ENCODE measurements at regions not wholly inside any gene's neighbourhood (a gene's known extent, or its start where the extent isn't known, plus 50 kb on each side); places are given as distances from the start of the nearest gene placed in this dataset.
A peak's percentile ranks its signal among the peaks of the same experiment; 100 is the strongest.

DNA sequence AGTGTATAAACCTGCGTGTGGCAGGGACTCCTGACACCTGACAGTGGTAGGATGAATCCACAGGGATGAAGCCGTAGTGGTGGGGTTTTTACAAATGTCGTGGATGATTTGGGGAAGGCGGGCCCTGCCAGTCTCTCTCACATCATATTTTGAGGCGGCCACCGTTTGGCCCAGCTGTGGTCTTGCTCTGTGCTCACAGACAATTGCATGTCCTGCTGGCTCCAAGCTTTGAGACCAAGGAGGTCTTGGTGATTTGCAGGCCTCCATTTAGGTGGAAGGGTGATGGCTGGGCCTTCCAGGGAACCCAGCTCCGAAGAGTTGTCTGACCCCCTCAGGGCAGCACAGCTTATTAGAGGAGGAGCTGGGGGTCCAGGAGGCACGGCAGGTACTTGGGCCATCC lies 151.1 kb upstream of the SHH start:
- H3K4me3 ChIP-seq (replicated peaks in 1 of 2; ENCODE audit: low read depth in 2 of 2, low read length in 2 of 2), result no peak overlapping the region
- DNase-seq (ENCODE audit: low read depth in 2 of 2), result no peak
- TF ChIP-seq, protein P1, sequence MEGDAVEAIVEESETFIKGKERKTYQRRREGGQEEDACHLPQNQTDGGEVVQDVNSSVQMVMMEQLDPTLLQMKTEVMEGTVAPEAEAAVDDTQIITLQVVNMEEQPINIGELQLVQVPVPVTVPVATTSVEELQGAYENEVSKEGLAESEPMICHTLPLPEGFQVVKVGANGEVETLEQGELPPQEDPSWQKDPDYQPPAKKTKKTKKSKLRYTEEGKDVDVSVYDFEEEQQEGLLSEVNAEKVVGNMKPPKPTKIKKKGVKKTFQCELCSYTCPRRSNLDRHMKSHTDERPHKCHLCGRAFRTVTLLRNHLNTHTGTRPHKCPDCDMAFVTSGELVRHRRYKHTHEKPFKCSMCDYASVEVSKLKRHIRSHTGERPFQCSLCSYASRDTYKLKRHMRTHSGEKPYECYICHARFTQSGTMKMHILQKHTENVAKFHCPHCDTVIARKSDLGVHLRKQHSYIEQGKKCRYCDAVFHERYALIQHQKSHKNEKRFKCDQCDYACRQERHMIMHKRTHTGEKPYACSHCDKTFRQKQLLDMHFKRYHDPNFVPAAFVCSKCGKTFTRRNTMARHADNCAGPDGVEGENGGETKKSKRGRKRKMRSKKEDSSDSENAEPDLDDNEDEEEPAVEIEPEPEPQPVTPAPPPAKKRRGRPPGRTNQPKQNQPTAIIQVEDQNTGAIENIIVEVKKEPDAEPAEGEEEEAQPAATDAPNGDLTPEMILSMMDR (IDR thresholded peaks at IDR 0.05; ENCODE audit: low read depth, low read length), result no peak

DNA sequence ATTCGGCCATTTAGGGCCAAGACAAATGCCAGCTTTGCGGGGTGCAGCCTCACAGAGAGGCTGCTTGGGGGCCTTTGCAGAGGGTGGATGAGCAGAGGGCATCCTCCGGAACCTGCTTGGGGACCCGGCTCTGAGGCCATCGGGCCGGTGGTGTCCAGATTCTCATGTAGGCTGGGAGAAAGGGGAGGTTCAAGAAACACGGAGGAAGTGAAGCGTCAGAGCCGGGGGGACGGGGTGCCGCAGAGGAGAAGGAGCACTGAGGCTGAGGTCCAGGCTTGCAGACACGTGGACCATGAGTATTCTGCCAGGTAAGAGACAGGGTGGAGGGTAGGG lies 150.7 kb upstream of the SHH start:
- TF ChIP-seq, protein P1 (IDR thresholded peaks at IDR 0.05; ENCODE audit: low read depth, low read length), result no peak
- no peak overlapping the region for H3K4me3 ChIP-seq (replicated peaks in 1 of 2; ENCODE audit: low read depth in 2 of 2, low read length in 2 of 2)
- DNase-seq (ENCODE audit: low read depth in 2 of 2), result no peak

DNA sequence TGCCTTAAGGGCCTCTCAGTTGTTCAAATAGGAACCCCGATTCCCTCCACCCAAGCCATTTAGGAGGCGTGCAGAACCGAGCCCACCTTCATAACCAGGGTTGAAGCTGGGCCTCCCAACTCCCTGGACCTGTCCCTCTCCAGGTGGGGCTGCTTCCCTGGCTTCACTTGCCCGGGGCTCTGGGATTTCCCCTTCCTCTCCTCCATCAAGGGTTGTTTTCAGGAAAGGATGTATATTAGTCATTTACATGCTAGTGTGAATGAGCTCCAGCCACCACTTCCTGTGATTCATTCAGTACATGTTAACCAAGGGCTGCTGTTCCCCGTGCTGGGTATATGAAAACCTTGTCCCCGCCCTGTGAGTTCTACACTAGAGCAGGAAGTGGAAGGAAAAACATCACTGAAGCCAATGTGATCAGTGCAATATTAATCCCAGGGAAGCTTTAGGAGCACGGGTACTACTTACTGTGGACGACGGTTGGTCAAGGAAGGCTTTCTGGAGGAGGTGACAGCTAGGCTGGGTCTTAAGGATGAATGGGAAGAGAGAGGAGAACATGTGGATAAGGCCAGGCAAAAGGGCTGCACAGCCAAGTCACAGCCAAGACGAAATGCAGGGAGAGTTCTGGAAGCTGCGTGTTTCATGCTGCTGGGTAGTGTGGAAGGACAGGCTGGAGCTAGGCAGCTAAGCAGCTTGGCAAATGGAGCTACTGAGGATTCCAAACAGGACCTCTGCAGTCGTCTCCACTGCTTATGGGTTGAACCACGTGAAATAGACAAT lies 150.1 kb upstream of the SHH start:
- H3K4me3 ChIP-seq (replicated peaks in 1 of 2; ENCODE audit: low read depth in 2 of 2, low read length in 2 of 2), result no peak overlapping the region
- DNase-seq (ENCODE audit: low read depth in 2 of 2), result peak; percentile 51 to 52
- TF ChIP-seq, protein P1 (IDR thresholded peaks at IDR 0.05; ENCODE audit: low read depth, low read length), result no peak

DNA sequence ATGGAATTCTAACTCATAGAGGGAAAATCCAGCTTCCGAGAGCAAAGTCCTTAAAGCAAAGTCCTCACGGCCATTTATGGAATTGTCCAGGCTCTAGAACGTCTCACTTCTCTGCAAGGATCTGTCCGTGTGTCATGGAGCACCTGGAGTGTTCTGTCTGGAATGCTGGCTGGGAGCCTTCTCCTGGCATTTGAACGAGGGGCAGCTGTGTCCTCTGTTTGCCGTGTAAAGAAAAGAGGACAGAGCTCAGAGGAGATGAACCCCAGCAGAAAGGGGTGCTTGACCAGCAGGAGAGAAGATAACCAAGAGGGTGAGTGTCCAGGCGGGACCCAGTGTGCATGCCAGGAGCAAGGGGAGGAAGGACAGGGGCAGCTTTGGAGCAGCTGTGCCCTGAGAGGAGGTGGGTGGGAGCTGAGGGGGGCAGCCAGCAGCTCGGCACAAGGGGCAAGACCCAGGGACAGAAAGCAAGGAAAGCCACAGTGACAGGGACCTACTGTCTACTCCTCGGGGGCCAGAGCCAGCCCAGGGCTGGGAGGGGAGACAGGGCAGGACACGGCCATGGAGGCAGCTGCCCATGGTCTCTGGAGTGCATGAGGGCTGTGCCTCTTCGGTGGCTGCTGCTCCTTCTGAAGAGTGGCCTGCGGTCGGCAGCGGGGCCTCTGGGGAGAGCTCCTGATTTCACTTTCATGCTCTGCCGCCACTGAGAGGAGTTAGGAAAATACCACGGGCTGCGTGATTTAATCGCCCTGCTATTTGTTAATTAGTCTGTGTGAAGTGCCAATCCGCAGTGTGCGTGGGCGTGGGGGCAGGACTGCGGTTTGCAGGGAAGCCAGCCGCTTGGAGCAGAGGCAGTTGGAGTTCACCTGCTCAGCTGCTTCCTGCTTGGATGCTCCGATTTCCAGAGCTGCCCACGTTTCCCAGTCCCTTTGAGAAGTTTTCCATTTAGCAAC lies 149.3 kb upstream of the SHH start:
- DNase-seq (ENCODE audit: low read depth in 2 of 2), result peak in 1 of 2 donors; percentile 66
- H3K4me3 ChIP-seq (replicated peaks in 1 of 2; ENCODE audit: low read depth in 2 of 2, low read length in 2 of 2), result no peak overlapping the region
- TF ChIP-seq, protein P1 (IDR thresholded peaks at IDR 0.05; ENCODE audit: low read depth, low read length), result no peak

DNA sequence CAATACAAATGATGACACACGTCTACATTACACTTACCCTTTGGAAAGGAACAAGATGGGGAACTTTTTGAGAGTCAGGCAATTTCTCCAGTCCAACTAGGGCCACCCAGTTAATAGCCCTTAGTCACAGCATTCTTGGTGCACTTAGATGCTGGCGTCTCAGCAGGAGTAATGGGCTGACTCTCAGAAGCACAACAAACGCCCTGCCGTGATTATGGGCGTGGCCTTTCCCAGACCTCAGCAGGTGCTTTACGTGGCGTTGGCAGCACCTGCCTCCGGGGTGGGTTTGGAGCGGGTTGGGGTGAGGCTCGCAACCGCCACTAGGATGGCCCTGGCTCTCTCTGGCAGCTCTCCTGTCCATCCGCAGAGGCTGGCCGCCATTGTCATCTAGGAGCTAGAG lies 147.6 kb upstream of the SHH start:
- TF ChIP-seq, protein P1 (IDR thresholded peaks at IDR 0.05; ENCODE audit: low read depth, low read length), result no peak
- no peak for DNase-seq (ENCODE audit: low read depth in 2 of 2)
- no peak overlapping the region for H3K4me3 ChIP-seq (replicated peaks in 1 of 2; ENCODE audit: low read depth in 2 of 2, low read length in 2 of 2)

DNA sequence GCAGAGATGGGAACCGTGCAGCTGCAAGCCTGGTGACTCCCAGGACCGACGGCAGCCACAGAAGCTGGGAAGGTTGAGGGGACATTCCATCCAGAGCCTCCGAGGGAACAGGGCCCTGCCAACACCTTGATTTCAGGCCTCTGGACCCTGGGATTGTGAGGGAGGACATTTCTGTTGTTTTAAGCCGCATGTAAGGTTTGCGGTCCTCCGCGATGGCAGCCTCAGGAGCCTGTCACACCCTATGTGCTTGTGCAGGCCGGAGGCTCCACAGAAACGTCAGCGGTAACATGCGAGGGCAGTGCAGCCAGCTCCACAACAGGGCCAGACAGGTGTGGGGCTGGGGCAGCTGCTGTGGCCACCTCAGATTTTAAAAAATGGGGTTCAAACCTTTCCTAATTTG lies 144.7 kb upstream of the SHH start:
- no peak overlapping the region for H3K4me3 ChIP-seq (replicated peaks in 1 of 2; ENCODE audit: low read depth in 2 of 2, low read length in 2 of 2)
- no peak for DNase-seq (ENCODE audit: low read depth in 2 of 2)
- TF ChIP-seq, protein P1 (IDR thresholded peaks at IDR 0.05; ENCODE audit: low read depth, low read length), result no peak
